ENCODE measurements at regions not wholly inside any gene's neighbourhood (a gene's known extent, or its start where the extent isn't known, plus 50 kb on each side); places are given as distances from the start of the nearest gene placed in this dataset.

- CTCF ChIA-PET, result interaction anchor here (0.8 to 3.1 kb wide), 20 partner anchors 10 to 199 kb away, joined by 3 to 35 read pairs (median 5); no protein-coding TSS in a partner anchor
- POLR2A ChIA-PET, result no interaction called here
- TF ChIP-seq CTCF (IDR thresholded peaks at IDR 0.05; ENCODE audit: control extremely low read depth, extremely low read depth, low read depth, missing control alignments), result no peak
- DNase-seq (ENCODE audit: extremely low spot score), result no peak
Observed at GRCh38 chr18:48476550-48476917, 62.3 kb upstream of the CTIF start.

- DNase-seq (ENCODE audit: extremely low spot score), result peak; percentile 70
- ChIA-PET POLR2A (no interaction called here), CTCF (interaction anchor here (0.8 to 3.1 kb wide), 28 partner anchors 11 to 1385 kb away, joined by 3 to 35 read pairs (median 4); no protein-coding TSS in a partner anchor)
- TF ChIP-seq CTCF (IDR thresholded peaks at IDR 0.05; ENCODE audit: control extremely low read depth, extremely low read depth, low read depth, missing control alignments), result peak; percentile 74
Observed at GRCh38 chr18:48475635-48476549, 62.9 kb upstream of the CTIF start.

- CTCF ChIA-PET, result interaction anchor here (1.1 to 3.1 kb wide), 6 partner anchors 15 to 200 kb away, joined by 3 to 35 read pairs (median 5); no protein-coding TSS in a partner anchor
- DNase-seq (ENCODE audit: extremely low spot score), result no peak
- TF ChIP-seq CTCF (IDR thresholded peaks at IDR 0.05; ENCODE audit: control extremely low read depth, extremely low read depth, low read depth, missing control alignments), result no peak
- POLR2A ChIA-PET, result no interaction called here
Observed at GRCh38 chr18:48473816-48474215, 64.6 kb upstream of the ZBTB7C start.

GRCh38 chr18:48472610-48473009, 63.4 kb upstream of the ZBTB7C start:
- ChIA-PET CTCF (interaction anchor here (1.3 to 1.7 kb wide), 3 partner anchors 11 to 28 kb away, joined by 3 to 5 read pairs (median 4); no protein-coding TSS in a partner anchor), POLR2A (no interaction called here)
- no peak for DNase-seq (ENCODE audit: extremely low spot score)
- TF ChIP-seq CTCF (IDR thresholded peaks at IDR 0.05; ENCODE audit: control extremely low read depth, extremely low read depth, low read depth, missing control alignments), result no peak

- no peak for TF ChIP-seq CTCF (IDR thresholded peaks at IDR 0.05; ENCODE audit: control extremely low read depth, extremely low read depth, low read depth, missing control alignments)
- ChIA-PET CTCF (interaction anchor here (1.4 to 1.5 kb wide), 2 partner anchors 14 to 194 kb away, joined by 4 to 5 read pairs; no protein-coding TSS in a partner anchor), POLR2A (no interaction called here)
- no peak for DNase-seq (ENCODE audit: extremely low spot score)
Observed at GRCh38 chr18:48470484-48471180, 61.4 kb upstream of the ZBTB7C start.

GRCh38 chr18:48468151-48468550, 59.0 kb upstream of the ZBTB7C start:
- no peak for DNase-seq (ENCODE audit: extremely low spot score)
- ChIA-PET CTCF (interaction anchor here (1.5 to 1.8 kb wide), 3 partner anchors 9 to 23 kb away, joined by 3 to 5 read pairs (median 3); no protein-coding TSS in a partner anchor), POLR2A (no interaction called here)
- no peak for TF ChIP-seq CTCF (IDR thresholded peaks at IDR 0.05; ENCODE audit: control extremely low read depth, extremely low read depth, low read depth, missing control alignments)
